SH-SY5Y (cell line): ENCODE measurements at regions not wholly inside any gene's neighbourhood (a gene's known extent, or its start where the extent isn't known, plus 50 kb on each side); places are given as distances from the start of the nearest gene placed in this dataset.

ENCODE experiments used
- GATA2 ChIP-seq: IDR thresholded peaks from 2 replicates; pipeline ENCODE4 v1.6.1; 2011; ENCODE audit warnings: mild to moderate bottlenecking, low read depth, low read length
- GATA3 ChIP-seq: IDR thresholded peaks from 2 replicates; pipeline ENCODE4 v1.6.1; 2011; ENCODE audit warnings: low read depth, mild to moderate bottlenecking, low read length, moderate library complexity

DNA sequence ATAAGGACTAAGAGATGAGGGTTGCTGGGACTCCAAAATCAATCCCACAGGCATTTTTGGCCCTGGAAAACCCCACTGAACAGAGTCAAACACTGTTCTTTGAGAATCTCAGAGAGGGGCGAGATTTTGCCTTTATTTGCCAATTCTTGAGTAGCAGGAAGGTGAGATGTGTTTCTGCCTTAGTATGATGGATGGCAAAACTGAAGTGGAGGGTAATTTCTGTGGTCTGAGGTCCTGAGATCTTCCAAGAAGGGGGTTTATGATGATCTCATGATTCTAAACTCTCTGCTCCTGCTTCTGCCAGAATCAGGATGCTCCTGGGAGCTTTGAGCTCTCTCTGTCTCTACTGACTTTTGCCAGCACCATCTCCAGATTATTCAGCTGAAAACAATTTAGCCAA is 174.8 kb upstream of the CLINT1 start:
- TF ChIP-seq GATA3 = no peak
- no peak for TF ChIP-seq GATA2
